Neural progenitor cell (in vitro differentiated cells): ENCODE measurements at regions not wholly inside any gene's neighbourhood (a gene's known extent, or its start where the extent isn't known, plus 50 kb on each side); places are given as distances from the start of the nearest gene placed in this dataset.
A peak's percentile ranks its signal among the peaks of the same experiment; 100 is the strongest.

Source experiments
- DNase-seq: peaks from one replicate; pipeline ENCODE4 v3.0.0-alpha.2; 2016; ENCODE audit warnings: low spot score
- H2AFZ ChIP-seq: fragments of 200-600 bp; sonication (generic); replicated peaks from 2 replicates; pipeline ENCODE4 v1.6.1; 2016; ENCODE audit warnings: antibody characterized with exemption
- H3F3A ChIP-seq: fragments of 200-600 bp; sonication (generic); 2 replicates; pipeline ENCODE4 v1.6.1; 2016; ENCODE audit warnings: antibody characterized with exemption, low read depth
- H3K27ac ChIP-seq: fragments of 200-600 bp; sonication (generic); 2 replicates; pipeline ENCODE4 v1.5.1; 2016; ENCODE audit warnings: mild to moderate bottlenecking
- H3K27me3 ChIP-seq: fragments of 200-600 bp; sonication (generic); 2 replicates; pipeline ENCODE4 v1.6.1; 2016; ENCODE audit warnings: mild to moderate bottlenecking, moderate library complexity
- H3K36me3 ChIP-seq: fragments of 200-600 bp; sonication (generic); 2 replicates; pipeline ENCODE4 v1.5.1; 2016
- H3K4me1 ChIP-seq: fragments of 200-600 bp; sonication (generic); 2 replicates; pipeline ENCODE4 v1.6.1; 2016; ENCODE audit warnings: mixed run types
- H3K4me2 ChIP-seq: fragments of 200-600 bp; sonication (generic); 2 replicates; pipeline ENCODE4 v1.6.1; 2016
- H3K4me3 ChIP-seq: fragments of 200-600 bp; sonication (generic); 2 replicates; pipeline ENCODE4 v1.5.1; 2016
- H3K79me2 ChIP-seq: fragments of 200-600 bp; sonication (generic); 2 replicates; pipeline ENCODE4 v1.6.1; 2016; ENCODE audit warnings: low read depth
- H3K9ac ChIP-seq: fragments of 200-600 bp; sonication (generic); 2 replicates; pipeline ENCODE4 v1.6.1; 2016
- H3K9me3 ChIP-seq: fragments of 200-600 bp; sonication (generic); 2 replicates; pipeline ENCODE4 v1.5.1; 2016; ENCODE audit warnings: low read depth
- H4K20me1 ChIP-seq: fragments of 200-600 bp; sonication (generic); 2 replicates; pipeline ENCODE4 v1.6.1; 2016; ENCODE audit warnings: low read depth
- H3K27ac Mint-ChIP-seq: 3 replicates; pipeline ENCODE4 v1.8.0; 2021; ENCODE audit warnings: mixed read lengths
- H3K27me3 Mint-ChIP-seq: 2 replicates; pipeline ENCODE4 v1.8.0; 2022; ENCODE audit warnings: low read depth, mild to moderate bottlenecking, inconsistent platforms, moderate library complexity, mixed read lengths; ENCODE audit not compliant: insufficient read depth
- H3K36me3 Mint-ChIP-seq: 3 replicates; pipeline ENCODE4 v1.8.0; 2021; ENCODE audit warnings: mixed read lengths
- H3K4me1 Mint-ChIP-seq: 3 replicates; pipeline ENCODE4 v1.8.0; 2021; ENCODE audit warnings: mixed read lengths
- H3K4me3 Mint-ChIP-seq: 3 replicates; pipeline ENCODE4 v1.8.0; 2021; ENCODE audit warnings: mild to moderate bottlenecking, moderate library complexity, mixed read lengths
- H3K9me3 Mint-ChIP-seq: 3 replicates; pipeline ENCODE4 v1.8.0; 2020; ENCODE audit warnings: mixed read lengths
- CTCF ChIP-seq: fragments of 200-600 bp; sonication (generic); IDR thresholded peaks from 2 replicates; pipeline ENCODE4 v1.5.1; 2017; ENCODE audit warnings: antibody characterized with exemption, mild to moderate bottlenecking
- EZH2 ChIP-seq: fragments of 200-600 bp; sonication (generic); IDR thresholded peaks from 2 replicates; pipeline ENCODE4 v1.6.1; 2017; ENCODE audit warnings: antibody characterized with exemption, mild to moderate bottlenecking, moderate library complexity
- EZH2phosphoT487 ChIP-seq: fragments of 200-600 bp; sonication (generic); IDR thresholded peaks from 2 replicates; pipeline ENCODE4 v1.6.1; 2017; ENCODE audit warnings: antibody characterized with exemption

- peaks cover 3% of the 10 kb centered on the region for H3K27me3 Mint-ChIP-seq
- H3K27ac ChIP-seq, result no peak overlapping the region
- no peaks in the 10 kb centered on the region for H3K9me3 ChIP-seq
- no peaks in the 10 kb centered on the region for H3K79me2 ChIP-seq
- no peak overlapping the region for H3K4me3 Mint-ChIP-seq
- no peaks in the 10 kb centered on the region for H4K20me1 ChIP-seq
- no peaks in the 10 kb centered on the region for H3F3A ChIP-seq
- peaks cover 5% of the 10 kb centered on the region for H3K4me1 ChIP-seq
- H3K4me2 ChIP-seq, result no peak overlapping the region
- H3K27me3 ChIP-seq, result no peaks in the 10 kb centered on the region
- no peaks in the 10 kb centered on the region for H3K9me3 Mint-ChIP-seq
- no peaks in the 10 kb centered on the region for H3K4me1 Mint-ChIP-seq
- no peak overlapping the region for H3K9ac ChIP-seq
- DNase-seq, result no peak
- no peaks in the 10 kb centered on the region for H3K36me3 Mint-ChIP-seq
- TF ChIP-seq EZH2 (no peak), CTCF (no peak), EZH2phosphoT487 (no peak)
- H3K4me3 ChIP-seq, result no peak overlapping the region
- no peak overlapping the region for H3K27ac Mint-ChIP-seq
- peak overlapping the region; percentile 86 for H2AFZ ChIP-seq
- H3K36me3 ChIP-seq, result no peaks in the 10 kb centered on the region
These were observed 237.7 kb upstream of the KLF4 start for GRCh38 chr9:107727086-107727780.

- H3F3A ChIP-seq, result no peaks in the 10 kb centered on the region
- H3K4me1 Mint-ChIP-seq, result no peaks in the 10 kb centered on the region
- peaks cover 5% of the 10 kb centered on the region for H3K4me1 ChIP-seq
- no peak overlapping the region for H3K4me2 ChIP-seq
- no peaks in the 10 kb centered on the region for H4K20me1 ChIP-seq
- no peak overlapping the region for H3K27ac Mint-ChIP-seq
- no peak overlapping the region for H3K9ac ChIP-seq
- no peaks in the 10 kb centered on the region for H3K27me3 Mint-ChIP-seq
- H3K4me3 Mint-ChIP-seq, result no peak overlapping the region
- no peaks in the 10 kb centered on the region for H3K36me3 Mint-ChIP-seq
- no peaks in the 10 kb centered on the region for H3K9me3 ChIP-seq
- H3K27ac ChIP-seq, result no peak overlapping the region
- DNase-seq, result no peak
- no peaks in the 10 kb centered on the region for H3K36me3 ChIP-seq
- H2AFZ ChIP-seq, result no peak overlapping the region
- H3K4me3 ChIP-seq, result no peak overlapping the region
- H3K9me3 Mint-ChIP-seq, result no peaks in the 10 kb centered on the region
- no peaks in the 10 kb centered on the region for H3K79me2 ChIP-seq
- H3K27me3 ChIP-seq, result no peaks in the 10 kb centered on the region
- TF ChIP-seq CTCF (no peak), EZH2 (no peak), EZH2phosphoT487 (no peak)
These were observed 233.4 kb upstream of the KLF4 start for GRCh38 chr9:107723015-107723414.

- no peak overlapping the region for H3K4me2 ChIP-seq
- H3K9ac ChIP-seq, result no peak overlapping the region
- TF ChIP-seq CTCF (no peak), EZH2 (no peak), EZH2phosphoT487 (no peak)
- no peaks in the 10 kb centered on the region for H4K20me1 ChIP-seq
- no peak for DNase-seq
- H3K4me3 ChIP-seq, result no peak overlapping the region
- Mint-ChIP-seq H3K27ac (no peak overlapping the region), H3K4me3 (no peak overlapping the region), H3K27me3 (no peaks in the 10 kb centered on the region), H3K4me1 (no peaks in the 10 kb centered on the region), H3K36me3 (no peaks in the 10 kb centered on the region), H3K9me3 (no peaks in the 10 kb centered on the region)
- no peaks in the 10 kb centered on the region for H3F3A ChIP-seq
- H2AFZ ChIP-seq, result no peak overlapping the region
- no peaks in the 10 kb centered on the region for H3K27me3 ChIP-seq
- H3K4me1 ChIP-seq, result no peaks in the 10 kb centered on the region
- no peak overlapping the region for H3K27ac ChIP-seq
- no peaks in the 10 kb centered on the region for H3K9me3 ChIP-seq
- H3K36me3 ChIP-seq, result no peaks in the 10 kb centered on the region
- no peaks in the 10 kb centered on the region for H3K79me2 ChIP-seq
These were observed 232.2 kb upstream of the KLF4 start for GRCh38 chr9:107721705-107722245.
